GM21515 (cell line): ENCODE measurements at regions not wholly inside any gene's neighbourhood (a gene's known extent, or its start where the extent isn't known, plus 50 kb on each side); places are given as distances from the start of the nearest gene placed in this dataset.
"Not testable (repeated sequence)": the region's sequence is repeated elsewhere in the genome, so short reads cannot be mapped to it uniquely, and the experiment has no call there.

Source experiments
- ATAC-seq: cut with Tn5 transposase; IDR thresholded peaks from one replicate; pipeline ENCODE4 v1.9.1; 2021; ENCODE audit not compliant: unreplicated experiment

DNA sequence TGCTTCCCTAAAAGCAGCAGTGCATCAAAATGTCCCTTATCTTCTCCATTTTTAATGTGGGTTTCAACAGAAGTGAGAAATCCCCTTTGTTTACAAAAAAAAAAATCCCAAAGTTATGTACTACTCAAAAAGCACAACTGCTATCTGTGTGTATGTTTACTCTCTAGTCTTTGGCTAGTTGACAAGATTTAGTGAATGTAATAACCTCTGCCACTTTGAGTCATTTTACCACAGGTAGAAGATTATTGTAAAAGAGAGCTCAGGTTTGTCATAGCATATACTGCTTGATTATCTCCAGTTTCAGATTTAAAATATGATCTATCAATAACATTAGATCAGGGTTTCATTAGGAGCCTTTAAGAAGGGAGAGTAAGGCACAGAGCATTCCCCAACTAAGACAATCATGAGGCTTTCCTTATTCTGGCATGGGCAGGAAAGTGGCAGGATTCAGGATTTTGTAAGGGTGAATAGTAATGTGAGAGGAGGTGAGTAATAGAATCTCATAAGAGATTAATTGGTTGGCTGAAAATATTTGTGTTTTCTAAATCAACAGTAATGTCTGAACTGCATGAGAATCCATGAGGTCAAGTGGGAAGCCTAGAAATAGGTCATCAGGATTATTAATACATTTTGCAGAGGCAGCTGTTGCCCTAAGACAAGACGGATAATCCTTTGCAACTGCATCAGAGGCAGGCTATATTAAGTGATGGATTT lies 1780.3 kb upstream of the LRRTM1 start:
- ATAC-seq, result no peak

- no peak for ATAC-seq
These were observed 1771.3 kb upstream of the LRRTM1 start for GRCh38 chr2:82075875-82076274.

- ATAC-seq, result no peak
These were observed 1757.9 kb upstream of the LRRTM1 start for GRCh38 chr2:82062463-82062862.

GRCh38 chr2:82055846-82056245 lies 1751.3 kb upstream of the LRRTM1 start:
- ATAC-seq, result no peak

GRCh38 chr2:82043867-82044266 lies 1739.3 kb upstream of the LRRTM1 start:
- ATAC-seq, result no peak

- no peak for ATAC-seq
These were observed 1723.5 kb upstream of the LRRTM1 start for GRCh38 chr2:82027921-82028615.

DNA sequence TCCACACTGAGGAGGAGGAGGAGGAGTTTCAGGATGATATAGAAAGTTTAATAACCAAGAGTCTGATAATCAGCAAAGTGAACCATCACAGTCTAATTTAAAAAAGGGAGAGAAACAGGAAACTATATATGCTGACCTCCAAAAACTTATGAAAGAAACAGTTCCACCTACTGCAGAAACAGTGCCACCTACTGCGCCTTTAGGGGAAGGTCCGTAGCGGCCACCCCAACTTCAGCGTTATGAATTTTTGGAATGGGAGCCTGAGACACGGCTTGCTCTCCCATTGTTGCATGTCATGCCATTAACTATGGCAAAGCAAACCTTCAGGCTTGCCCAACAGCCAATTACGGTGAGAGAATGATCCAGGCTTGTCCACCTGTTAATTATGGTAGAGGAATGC lies 1719.2 kb upstream of the LRRTM1 start:
- ATAC-seq, result no peak

DNA sequence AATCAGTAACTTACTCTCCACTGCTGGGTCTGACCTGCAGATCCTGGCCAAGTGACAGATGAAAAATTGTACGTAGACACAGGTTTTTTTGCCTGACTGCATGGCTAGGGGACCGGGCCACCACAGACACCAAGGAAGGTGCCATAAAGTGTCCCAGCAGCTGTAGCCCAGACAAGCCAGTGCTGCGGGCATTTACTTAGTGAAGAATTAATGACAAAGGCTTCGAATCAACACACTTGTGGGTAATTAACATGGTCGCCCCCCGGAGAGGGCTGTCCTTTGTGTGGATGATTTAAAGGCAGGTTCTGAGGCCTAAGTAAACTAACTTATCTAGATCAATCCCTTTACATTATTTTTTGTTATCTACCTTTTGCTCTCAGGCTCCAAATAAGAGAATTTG lies 1709.1 kb upstream of the LRRTM1 start:
- ATAC-seq, result no peak

DNA sequence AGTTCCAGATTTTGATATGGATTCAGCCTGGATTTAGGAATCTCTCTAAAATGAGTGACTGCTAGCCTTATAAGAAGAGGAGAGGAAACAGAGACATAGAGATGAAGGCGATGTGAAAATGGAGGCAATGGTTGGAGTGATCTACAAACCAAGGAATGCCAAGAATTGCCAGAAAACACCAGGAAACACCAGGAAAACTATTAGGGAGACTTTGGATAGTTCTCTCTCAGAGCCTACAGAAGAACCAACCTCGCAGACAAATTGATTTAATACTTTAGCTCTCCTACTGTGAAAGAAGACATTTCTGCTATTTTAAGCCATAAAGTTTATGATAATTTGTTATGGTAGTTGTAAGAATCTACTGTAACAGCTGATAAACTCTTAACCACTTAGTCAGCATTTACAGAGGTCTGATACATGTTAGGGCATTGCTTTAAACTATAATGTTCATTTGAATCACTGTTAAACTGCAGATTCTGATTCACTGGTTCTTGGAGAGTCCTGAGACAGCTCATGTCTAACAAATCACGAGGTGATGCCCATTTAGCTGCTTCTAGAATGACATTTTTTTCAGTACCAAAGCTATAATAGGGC lies 1702.6 kb upstream of the LRRTM1 start:
- ATAC-seq, result no peak

- ATAC-seq, result not testable (repeated sequence)
These were observed 1701.3 kb upstream of the LRRTM1 start for GRCh38 chr2:82005889-82006288.

DNA sequence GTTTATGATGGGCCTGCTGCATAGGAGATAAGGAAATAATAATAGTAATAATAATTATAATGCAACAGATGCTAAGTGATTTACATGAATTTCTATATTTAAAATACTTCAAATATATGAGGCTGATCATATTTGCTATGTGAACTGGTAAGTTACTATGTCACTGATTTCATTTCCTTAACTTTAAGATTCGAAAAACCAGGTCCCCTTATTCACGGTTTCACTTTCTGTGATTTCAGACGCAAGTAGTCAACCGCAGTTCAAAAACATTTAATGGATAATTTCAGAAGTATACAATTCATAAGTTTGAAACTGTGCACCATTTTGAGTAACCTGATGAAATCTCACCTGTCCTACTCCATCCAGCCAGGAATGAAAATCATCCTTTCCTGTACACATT lies 1697.1 kb upstream of the LRRTM1 start:
- ATAC-seq, result no peak

- no peak for ATAC-seq
These were observed 1696.1 kb upstream of the LRRTM1 start for GRCh38 chr2:82000606-82001005.

- no peak for ATAC-seq
These were observed 1691.8 kb upstream of the LRRTM1 start for GRCh38 chr2:81996332-81996731.

GRCh38 chr2:81991282-81991681 lies 1686.7 kb upstream of the LRRTM1 start:
- ATAC-seq, result no peak

DNA sequence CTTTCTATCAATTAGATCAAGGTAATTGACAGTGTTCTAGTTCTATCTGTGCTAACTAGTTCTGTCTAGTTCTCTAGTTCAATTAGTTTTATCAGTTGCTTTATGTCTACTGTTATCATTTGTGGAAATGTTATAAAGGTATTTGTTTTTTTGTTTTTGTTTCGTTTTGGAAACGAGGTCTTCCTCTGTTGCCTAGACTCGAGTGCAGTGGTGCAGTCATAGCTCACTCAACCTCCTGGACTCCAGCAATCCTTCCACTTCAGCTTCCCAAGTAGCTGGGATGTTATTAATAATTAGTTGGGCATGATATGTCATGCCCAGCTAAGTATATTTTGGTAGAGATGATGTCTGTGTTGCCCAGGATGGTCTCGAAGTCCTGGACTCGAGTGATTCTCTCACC lies 1682.8 kb upstream of the LRRTM1 start:
- no peak for ATAC-seq

GRCh38 chr2:81984969-81985637 lies 1680.6 kb upstream of the LRRTM1 start:
- ATAC-seq, result no peak

DNA sequence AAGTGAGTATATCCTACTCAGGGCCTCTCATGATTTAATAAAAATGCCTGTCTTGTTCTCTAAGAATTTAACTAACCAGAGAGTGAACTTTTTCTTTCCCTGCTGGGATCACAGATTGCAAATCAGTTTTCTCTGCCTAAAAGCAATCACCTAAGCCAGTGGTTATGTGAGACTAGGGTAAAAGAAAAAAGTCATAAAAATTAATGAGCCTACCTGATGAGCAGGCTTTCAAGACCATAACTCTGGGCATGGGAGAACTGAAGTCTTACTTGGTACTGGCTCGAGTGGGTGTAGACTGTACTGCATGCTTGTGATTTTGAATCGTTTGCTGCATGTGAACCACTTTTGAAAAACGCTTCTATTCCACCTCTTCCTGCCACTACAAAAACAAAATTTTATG lies 1677.0 kb upstream of the LRRTM1 start:
- no peak for ATAC-seq

- no peak for ATAC-seq
These were observed 1674.5 kb upstream of the LRRTM1 start for GRCh38 chr2:81979086-81979485.

GRCh38 chr2:81976998-81977397 lies 1672.4 kb upstream of the LRRTM1 start:
- no peak for ATAC-seq

GRCh38 chr2:81974216-81974615 lies 1669.7 kb upstream of the LRRTM1 start:
- no peak for ATAC-seq

DNA sequence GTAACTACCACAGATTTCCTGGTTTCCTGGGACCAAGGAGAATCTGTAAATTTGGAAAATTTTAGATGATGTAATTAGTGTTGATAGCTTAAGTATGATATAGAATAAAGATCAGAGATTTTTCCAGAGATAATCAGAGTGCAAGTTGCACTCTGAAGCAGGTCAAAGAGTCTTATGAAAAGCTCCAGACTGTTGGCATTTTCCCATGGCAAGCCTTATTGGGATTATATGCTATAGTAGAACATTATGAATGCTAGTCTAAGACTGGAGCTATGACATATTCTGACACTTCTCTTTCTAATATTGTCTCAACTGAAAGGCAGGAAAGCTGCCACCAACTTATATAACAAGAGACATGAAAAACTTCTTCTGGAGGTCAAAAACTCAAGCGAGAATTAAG lies 1638.3 kb upstream of the LRRTM1 start:
- no peak for ATAC-seq

- ATAC-seq, result no peak
These were observed 1637.7 kb upstream of the LRRTM1 start for GRCh38 chr2:81942136-81942680.
